A549 (cell line): ENCODE measurements at regions not wholly inside any gene's neighbourhood (a gene's known extent, or its start where the extent isn't known, plus 50 kb on each side); places are given as distances from the start of the nearest gene placed in this dataset.

ENCODE experiments used
- BHLHE40 ChIP-seq: IDR thresholded peaks from 2 replicates; pipeline ENCODE4 v1.6.1; 2012; ENCODE audit warnings: low read depth, low read length, inconsistent platforms
- CEBPB ChIP-seq, 2 experiments: fragments of >200 bp in 1 of 2; sonication (Bioruptor Twin) in 1 of 2; formaldehyde crosslinking in 1 of 2; IDR thresholded peaks; 2 replicates each; pipeline ENCODE4 v1.6.1; 2012 to 2016
- CHD2 ChIP-seq: fragments of 150-350 bp; IDR thresholded peaks from 2 replicates; pipeline ENCODE4 v1.6.1; 2014; ENCODE audit warnings: low read length; ENCODE audit not compliant: partially characterized antibody
- CTCF ChIP-seq: fragments of >200 bp; sonication (Bioruptor Twin); formaldehyde crosslinking; IDR thresholded peaks from 3 replicates; pipeline ENCODE4 v1.5.1; 2016
- ESRRA ChIP-seq: fragments of 150-350 bp; IDR thresholded peaks from 2 replicates; pipeline ENCODE4 v1.6.1; 2014; ENCODE audit warnings: mild to moderate bottlenecking, low read length, borderline replicate concordance
- FOSL2 ChIP-seq, 2 experiments: fragments of 450-650 bp in 1 of 2; fragments of >200 bp in 1 of 2; sonication (Bioruptor Twin) in 1 of 2; formaldehyde crosslinking; IDR thresholded peaks; 2 replicates each; pipeline versions ENCODE4 v1.5.0 to v1.6.1; 2016 to 2020; ENCODE audit warnings: mild to moderate bottlenecking in 1 of 2, moderate library complexity in 1 of 2
- GATA3 ChIP-seq: IDR thresholded peaks from 2 replicates; pipeline ENCODE4 v1.6.1; 2012; ENCODE audit warnings: borderline replicate concordance
- MAFK ChIP-seq: fragments of 450-650 bp; IDR thresholded peaks from 2 replicates; pipeline ENCODE4 v1.6.1; 2014; ENCODE audit not compliant: partially characterized antibody
- MAX ChIP-seq: IDR thresholded peaks from 2 replicates; pipeline ENCODE4 v1.6.1; 2012
- NR3C1 ChIP-seq: fragments of >200 bp; sonication (Bioruptor Twin); formaldehyde crosslinking; IDR thresholded peaks from 3 replicates; pipeline ENCODE4 v1.6.1; 2017
- POLR2A ChIP-seq: IDR thresholded peaks from 2 replicates; pipeline ENCODE4 v1.6.1; 2012; ENCODE audit warnings: mild to moderate bottlenecking, low read length
- RCOR1 ChIP-seq: fragments of 150-350 bp; IDR thresholded peaks from 2 replicates; pipeline ENCODE4 v1.6.1; 2014; ENCODE audit warnings: antibody characterized with exemption, low read length, low read depth
- REST ChIP-seq: fragments of 200-600 bp; sonication (generic); IDR thresholded peaks from 2 replicates; pipeline ENCODE4 v1.6.1; 2016; ENCODE audit warnings: antibody characterized with exemption, mild to moderate bottlenecking, moderate library complexity

GRCh38 chr7:69060516-69060915, 537.8 kb upstream of the AUTS2 start:
- TF ChIP-seq REST (no peak), CTCF (no peak), ESRRA (no peak), MAX (no peak), GATA3 (no peak), FOSL2 (IDR thresholded peaks at IDR 0.05) (no peak), FOSL2 (CRISPR knock-in tag; IDR thresholded peaks at IDR 0.05) (no peak), BHLHE40 (no peak), POLR2A (no peak), NR3C1 (no peak), CEBPB (IDR thresholded peaks at IDR 0.05) (no peak), CHD2 (no peak), MAFK (no peak), RCOR1 (no peak)
